Myocyte (in vitro differentiated cells): ENCODE measurements at regions not wholly inside any gene's neighbourhood (a gene's known extent, or its start where the extent isn't known, plus 50 kb on each side); places are given as distances from the start of the nearest gene placed in this dataset.

Experiments
- DNase-seq: peaks from one replicate; pipeline ENCODE4 v3.0.0-alpha.2; 2012; ENCODE audit warnings: low read depth

GRCh38 chr1:5430136-5430535 lies 562.1 kb downstream of the NPHP4 start:
- DNase-seq: no peak

GRCh38 chr1:5428351-5428750 lies 563.9 kb downstream of the NPHP4 start:
- DNase-seq: no peak

DNA sequence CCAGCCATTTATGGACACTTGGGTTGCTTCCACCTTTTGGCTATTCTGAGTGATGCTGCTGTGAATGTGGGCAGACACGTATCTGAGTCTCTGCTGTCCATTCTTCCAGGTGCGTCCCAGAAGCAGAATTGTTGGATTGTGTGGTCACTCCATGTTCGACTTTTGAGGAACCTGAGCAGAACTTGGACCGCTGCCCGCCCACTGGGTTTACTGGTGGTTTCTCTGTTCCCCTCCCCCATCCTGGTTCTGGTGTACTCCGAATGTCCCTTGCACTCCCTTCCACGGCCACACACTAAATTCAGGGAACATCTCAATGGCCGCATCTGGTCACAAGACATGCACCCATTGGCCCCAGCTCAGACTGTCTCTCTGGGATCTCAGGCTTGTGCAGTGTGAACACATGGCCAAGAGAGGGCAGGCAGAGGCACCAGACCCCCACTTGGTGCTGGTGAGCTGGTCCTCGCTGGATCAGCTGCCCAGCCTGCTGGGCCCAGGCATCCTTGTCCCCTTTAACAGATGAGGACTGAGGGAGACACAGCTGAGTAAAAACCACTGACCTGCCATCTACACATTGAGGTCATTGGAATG lies 565.1 kb downstream of the NPHP4 start:
- no peak for DNase-seq

DNA sequence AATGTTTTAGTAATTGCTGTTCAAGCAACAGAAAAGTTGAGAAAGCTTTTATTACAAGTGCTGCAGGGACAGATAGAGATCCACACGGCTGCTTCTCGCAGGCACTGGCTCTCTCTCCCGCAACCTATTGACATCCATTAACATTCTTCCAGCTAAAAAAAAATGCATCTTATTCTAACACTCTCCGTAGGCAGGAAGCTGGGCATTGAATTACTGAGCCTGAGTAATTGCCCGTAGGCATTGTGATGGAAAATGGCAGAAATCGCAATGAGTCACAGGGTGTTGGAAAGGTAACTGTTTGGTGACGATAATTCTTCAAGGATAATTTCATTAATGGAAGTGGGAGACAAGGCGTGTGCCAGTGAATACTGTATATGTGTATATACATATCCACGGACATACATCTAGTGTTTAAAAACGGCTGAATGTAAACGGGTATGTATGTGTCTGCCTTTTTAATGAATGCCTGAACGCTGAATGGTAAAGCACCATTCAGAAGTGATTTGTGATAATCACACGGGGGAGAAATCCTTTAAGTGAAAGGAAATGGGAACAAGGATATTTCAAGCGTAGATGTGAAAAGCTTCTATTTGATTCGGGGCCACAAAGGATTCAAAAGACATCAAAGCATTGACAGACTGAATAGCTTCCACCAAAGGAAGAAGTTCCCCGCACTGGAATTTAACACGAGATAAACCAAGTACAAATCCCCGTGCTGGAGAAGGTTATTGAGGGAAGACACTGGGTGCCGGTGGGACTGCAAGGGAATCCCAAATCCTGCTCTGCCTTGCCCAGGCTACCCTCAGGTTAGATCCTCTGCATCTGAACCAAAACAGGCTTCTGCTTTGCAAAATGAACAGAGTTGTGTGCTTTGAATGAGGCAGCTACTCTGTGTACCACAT lies 567.2 kb downstream of the NPHP4 start:
- DNase-seq: no peak

GRCh38 chr1:5423109-5423508 lies 569.1 kb downstream of the NPHP4 start:
- no peak for DNase-seq

DNA sequence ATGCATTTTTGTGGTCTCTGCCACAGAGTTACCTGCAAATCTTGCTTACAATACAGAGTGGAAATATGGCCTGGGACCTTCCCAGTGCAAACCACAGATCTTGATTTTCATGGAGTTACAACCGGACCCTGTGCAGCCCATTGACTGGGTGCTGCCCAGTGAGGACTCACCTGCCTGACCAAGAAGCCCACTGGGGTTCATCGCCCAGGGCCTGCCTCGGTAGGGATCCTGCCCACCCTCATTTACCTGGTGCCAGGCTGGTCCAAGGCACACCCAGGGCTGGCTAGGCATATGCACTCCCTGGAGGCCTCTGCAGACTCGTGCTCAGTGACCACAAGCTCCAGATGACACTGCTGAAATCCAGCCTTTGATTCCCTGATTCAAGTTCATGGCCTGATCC lies 572.7 kb downstream of the NPHP4 start:
- no peak for DNase-seq

DNA sequence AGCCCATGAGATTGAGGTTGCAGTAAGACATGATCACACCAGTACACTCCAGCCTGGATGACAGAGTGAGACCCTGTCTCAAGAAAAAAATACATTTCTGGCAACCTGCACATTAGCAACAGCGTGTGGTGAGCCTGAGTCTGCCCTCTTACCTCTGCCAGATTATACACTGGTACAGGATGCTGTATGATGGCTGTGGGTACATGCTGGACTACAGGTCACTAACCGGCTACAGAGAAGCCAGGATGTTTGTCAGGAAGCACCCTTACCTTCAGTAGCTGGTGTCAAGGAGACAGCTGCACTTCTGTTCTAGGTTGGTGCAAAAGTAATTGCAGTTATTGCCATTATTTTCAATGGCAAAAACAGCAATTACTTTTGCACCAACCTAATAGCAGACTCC lies 575.7 kb downstream of the NPHP4 start:
- no peak for DNase-seq

DNA sequence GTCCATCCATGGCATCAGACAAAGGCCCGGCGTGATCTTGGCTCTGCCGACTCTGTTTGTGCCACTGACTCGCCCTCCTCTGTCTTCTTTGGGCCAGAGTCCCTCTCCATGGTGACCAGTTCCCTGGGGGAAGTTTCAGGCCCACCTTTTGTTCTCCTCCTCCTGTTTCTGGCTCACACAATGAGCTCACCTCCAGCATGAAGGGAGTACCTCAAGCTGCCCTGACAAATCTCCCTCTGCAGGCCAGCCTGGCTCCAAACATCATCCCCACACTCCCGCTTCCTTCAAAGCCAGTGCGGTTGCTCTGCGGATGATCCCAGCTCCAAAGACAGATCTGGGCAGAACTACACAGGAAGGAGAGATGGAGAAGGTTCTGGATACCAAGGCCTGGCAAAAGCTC lies 576.6 kb downstream of the NPHP4 start:
- DNase-seq: no peak

DNA sequence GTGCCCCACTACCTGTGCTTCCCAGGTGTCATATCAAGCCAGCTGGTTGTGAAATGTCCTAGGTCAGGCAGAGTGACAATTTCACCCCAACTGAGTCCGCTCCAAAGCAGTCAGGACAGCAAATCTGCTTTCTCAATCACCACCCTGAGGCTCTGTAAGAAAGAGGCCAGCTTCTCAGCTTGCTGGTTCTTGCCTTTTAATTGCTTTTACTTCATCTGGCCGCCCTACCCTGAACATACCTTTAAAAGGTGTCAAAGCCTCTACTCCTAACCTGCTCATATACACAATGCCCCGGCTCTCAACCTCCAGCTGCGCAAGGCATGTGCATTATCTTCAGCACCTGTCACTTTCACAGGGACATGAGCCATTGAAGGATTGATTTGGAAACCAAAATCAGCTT lies 581.6 kb downstream of the NPHP4 start:
- DNase-seq: no peak

- DNase-seq: no peak
Observed at GRCh38 chr1:5408401-5408800, 583.8 kb downstream of the NPHP4 start.

GRCh38 chr1:5405263-5405662 lies 587.0 kb downstream of the NPHP4 start:
- DNase-seq: no peak

GRCh38 chr1:5404412-5405203 lies 587.6 kb downstream of the NPHP4 start:
- DNase-seq: no peak

DNA sequence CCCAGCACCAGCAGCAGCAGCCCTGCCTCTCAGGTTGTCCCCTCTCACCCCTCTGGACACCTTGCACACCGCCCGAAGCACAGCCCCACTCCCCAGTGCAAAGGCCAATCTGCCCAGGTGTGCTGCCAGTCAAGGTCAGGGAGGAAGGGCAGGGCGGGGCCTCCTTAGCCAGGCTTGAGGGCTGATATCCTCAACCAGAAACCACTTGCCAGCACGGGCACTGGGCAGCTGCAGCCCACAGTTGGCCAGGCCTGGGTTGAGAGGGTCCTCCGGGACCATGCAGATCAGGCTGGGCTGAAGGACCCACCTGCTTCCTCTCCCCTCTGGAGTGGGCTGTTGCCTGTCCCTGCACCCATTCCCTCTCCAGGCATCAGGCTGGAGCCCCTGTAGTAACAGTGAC lies 588.3 kb downstream of the NPHP4 start:
- DNase-seq: no peak

- DNase-seq: no peak
Observed at GRCh38 chr1:5402618-5403017, 589.6 kb downstream of the NPHP4 start.

DNA sequence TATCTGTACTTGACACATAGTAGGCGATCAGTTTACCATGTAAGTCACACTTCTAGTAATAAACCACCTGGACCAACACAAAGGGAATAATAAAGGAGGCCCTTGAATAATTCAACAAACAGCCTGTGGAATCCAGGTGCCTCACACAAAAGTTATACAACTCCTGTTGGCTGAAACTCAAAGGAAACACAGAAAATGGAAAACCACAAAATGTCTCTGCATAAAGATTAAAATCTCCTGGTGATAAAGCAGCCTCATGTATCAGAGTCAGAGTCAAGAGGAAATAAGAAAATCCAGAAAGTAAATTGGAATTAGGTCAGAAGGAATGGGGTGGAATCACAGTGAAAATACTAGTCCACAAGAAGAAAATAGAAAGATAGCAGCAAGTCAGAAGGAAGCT lies 592.5 kb downstream of the NPHP4 start:
- DNase-seq: no peak

DNA sequence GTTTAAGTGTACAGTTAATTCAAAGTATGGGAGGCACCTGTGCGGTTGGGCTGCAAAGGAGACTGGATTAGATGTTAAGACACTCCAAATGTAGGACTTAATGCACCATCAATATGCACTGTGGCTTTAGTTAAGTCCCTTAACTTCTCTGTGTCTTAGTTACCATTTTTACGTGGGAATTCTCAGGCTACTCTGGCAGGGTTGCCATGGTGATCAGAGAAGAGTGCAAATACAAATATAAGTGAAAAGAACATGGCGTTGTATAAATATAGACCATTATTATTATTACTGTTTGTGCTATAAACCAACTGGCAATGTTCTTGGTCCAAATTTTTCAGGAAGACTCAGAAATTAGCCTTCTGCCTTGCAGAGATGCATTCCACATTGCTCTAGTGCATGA lies 595.6 kb downstream of the NPHP4 start:
- DNase-seq: no peak

DNA sequence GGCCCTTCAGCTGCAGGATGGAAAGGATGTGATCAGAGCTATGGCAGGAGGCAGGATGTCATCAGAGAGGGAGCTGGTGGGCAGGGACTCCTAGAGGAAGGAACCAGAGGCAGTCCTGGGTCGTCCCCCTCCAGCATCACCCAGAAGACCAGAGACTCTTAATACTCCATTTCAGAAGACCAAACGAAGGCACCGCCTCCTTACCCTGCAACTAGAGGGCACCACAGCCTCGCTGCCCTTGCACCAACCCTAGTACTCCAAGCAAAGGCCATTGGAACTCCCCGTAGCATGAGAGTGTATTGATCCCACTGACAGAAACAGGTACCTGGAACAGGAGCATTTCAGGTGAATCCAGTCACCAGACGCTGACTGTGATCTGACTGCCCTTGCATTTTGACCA lies 598.1 kb downstream of the NPHP4 start:
- DNase-seq: no peak

- DNase-seq: no peak
Observed at GRCh38 chr1:5393603-5394002, 598.6 kb downstream of the NPHP4 start.

DNA sequence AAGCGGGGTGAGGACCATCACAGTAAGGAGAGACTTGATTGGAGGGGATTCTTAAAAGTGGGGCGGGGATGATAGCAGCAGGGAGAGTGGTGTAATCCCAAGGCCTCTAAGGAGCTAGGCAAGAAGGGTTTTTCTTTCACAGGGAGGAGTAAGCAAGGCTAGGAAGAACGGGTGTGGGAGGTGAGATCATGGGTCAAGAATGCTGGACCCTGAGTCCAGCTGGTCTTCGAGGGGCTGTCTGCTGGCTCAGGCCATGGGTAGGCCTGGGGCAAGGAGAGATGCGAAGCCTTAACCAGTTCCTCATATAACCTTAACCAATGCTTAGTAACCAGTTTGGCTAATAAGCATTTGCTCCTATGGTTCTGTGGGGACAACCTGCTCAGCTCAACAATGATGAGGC lies 599.1 kb downstream of the NPHP4 start:
- no peak for DNase-seq

DNA sequence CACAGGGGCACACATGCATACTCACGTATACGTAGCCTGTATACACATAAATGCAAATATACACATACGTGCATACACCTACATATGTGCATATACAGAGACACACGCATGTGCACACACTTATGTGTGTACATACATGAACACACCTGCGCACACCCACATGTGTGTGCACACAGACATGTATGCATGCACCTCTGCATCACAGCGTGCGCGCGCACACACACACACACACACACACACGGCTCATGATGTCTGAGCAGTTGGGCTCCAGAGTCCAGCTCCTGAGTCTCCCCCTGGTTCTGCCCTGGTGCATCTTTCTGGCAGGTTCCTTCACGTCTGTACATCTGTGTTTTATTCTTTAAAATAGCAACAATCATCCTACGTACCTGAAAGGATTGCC lies 600.5 kb downstream of the NPHP4 start:
- no peak for DNase-seq

- no peak for DNase-seq
Observed at GRCh38 chr1:5390504-5390903, 601.7 kb downstream of the NPHP4 start.
